Neural progenitor cell (in vitro differentiated cells): ENCODE measurements at regions not wholly inside any gene's neighbourhood (a gene's known extent, or its start where the extent isn't known, plus 50 kb on each side); places are given as distances from the start of the nearest gene placed in this dataset.

Experiments used
- DNase-seq: peaks from one replicate; pipeline ENCODE4 v3.0.0-alpha.2; 2016; ENCODE audit warnings: low spot score
- H2AFZ ChIP-seq: fragments of 200-600 bp; sonication (generic); replicated peaks from 2 replicates; pipeline ENCODE4 v1.6.1; 2016; ENCODE audit warnings: antibody characterized with exemption
- H3F3A ChIP-seq: fragments of 200-600 bp; sonication (generic); 2 replicates; pipeline ENCODE4 v1.6.1; 2016; ENCODE audit warnings: antibody characterized with exemption, low read depth
- H3K27ac ChIP-seq: fragments of 200-600 bp; sonication (generic); 2 replicates; pipeline ENCODE4 v1.5.1; 2016; ENCODE audit warnings: mild to moderate bottlenecking
- H3K27me3 ChIP-seq: fragments of 200-600 bp; sonication (generic); 2 replicates; pipeline ENCODE4 v1.6.1; 2016; ENCODE audit warnings: mild to moderate bottlenecking, moderate library complexity
- H3K36me3 ChIP-seq: fragments of 200-600 bp; sonication (generic); 2 replicates; pipeline ENCODE4 v1.5.1; 2016
- H3K4me1 ChIP-seq: fragments of 200-600 bp; sonication (generic); 2 replicates; pipeline ENCODE4 v1.6.1; 2016; ENCODE audit warnings: mixed run types
- H3K4me2 ChIP-seq: fragments of 200-600 bp; sonication (generic); 2 replicates; pipeline ENCODE4 v1.6.1; 2016
- H3K4me3 ChIP-seq: fragments of 200-600 bp; sonication (generic); 2 replicates; pipeline ENCODE4 v1.5.1; 2016
- H3K79me2 ChIP-seq: fragments of 200-600 bp; sonication (generic); 2 replicates; pipeline ENCODE4 v1.6.1; 2016; ENCODE audit warnings: low read depth
- H3K9ac ChIP-seq: fragments of 200-600 bp; sonication (generic); 2 replicates; pipeline ENCODE4 v1.6.1; 2016
- H3K9me3 ChIP-seq: fragments of 200-600 bp; sonication (generic); 2 replicates; pipeline ENCODE4 v1.5.1; 2016; ENCODE audit warnings: low read depth
- H4K20me1 ChIP-seq: fragments of 200-600 bp; sonication (generic); 2 replicates; pipeline ENCODE4 v1.6.1; 2016; ENCODE audit warnings: low read depth
- H3K27ac Mint-ChIP-seq: 3 replicates; pipeline ENCODE4 v1.8.0; 2021; ENCODE audit warnings: mixed read lengths
- H3K27me3 Mint-ChIP-seq: 2 replicates; pipeline ENCODE4 v1.8.0; 2022; ENCODE audit warnings: low read depth, mild to moderate bottlenecking, inconsistent platforms, moderate library complexity, mixed read lengths; ENCODE audit not compliant: insufficient read depth
- H3K36me3 Mint-ChIP-seq: 3 replicates; pipeline ENCODE4 v1.8.0; 2021; ENCODE audit warnings: mixed read lengths
- H3K4me1 Mint-ChIP-seq: 3 replicates; pipeline ENCODE4 v1.8.0; 2021; ENCODE audit warnings: mixed read lengths
- H3K4me3 Mint-ChIP-seq: 3 replicates; pipeline ENCODE4 v1.8.0; 2021; ENCODE audit warnings: mild to moderate bottlenecking, moderate library complexity, mixed read lengths
- H3K9me3 Mint-ChIP-seq: 3 replicates; pipeline ENCODE4 v1.8.0; 2020; ENCODE audit warnings: mixed read lengths
- EZH2 ChIP-seq: fragments of 200-600 bp; sonication (generic); IDR thresholded peaks from 2 replicates; pipeline ENCODE4 v1.6.1; 2017; ENCODE audit warnings: antibody characterized with exemption, mild to moderate bottlenecking, moderate library complexity
- EZH2phosphoT487 ChIP-seq: fragments of 200-600 bp; sonication (generic); IDR thresholded peaks from 2 replicates; pipeline ENCODE4 v1.6.1; 2017; ENCODE audit warnings: antibody characterized with exemption
- TF ChIP-seq, protein P1 (sequence below): fragments of 200-600 bp; sonication (generic); IDR thresholded peaks from 2 replicates; pipeline ENCODE4 v1.5.1; 2017; ENCODE audit warnings: antibody characterized with exemption, mild to moderate bottlenecking

DNA sequence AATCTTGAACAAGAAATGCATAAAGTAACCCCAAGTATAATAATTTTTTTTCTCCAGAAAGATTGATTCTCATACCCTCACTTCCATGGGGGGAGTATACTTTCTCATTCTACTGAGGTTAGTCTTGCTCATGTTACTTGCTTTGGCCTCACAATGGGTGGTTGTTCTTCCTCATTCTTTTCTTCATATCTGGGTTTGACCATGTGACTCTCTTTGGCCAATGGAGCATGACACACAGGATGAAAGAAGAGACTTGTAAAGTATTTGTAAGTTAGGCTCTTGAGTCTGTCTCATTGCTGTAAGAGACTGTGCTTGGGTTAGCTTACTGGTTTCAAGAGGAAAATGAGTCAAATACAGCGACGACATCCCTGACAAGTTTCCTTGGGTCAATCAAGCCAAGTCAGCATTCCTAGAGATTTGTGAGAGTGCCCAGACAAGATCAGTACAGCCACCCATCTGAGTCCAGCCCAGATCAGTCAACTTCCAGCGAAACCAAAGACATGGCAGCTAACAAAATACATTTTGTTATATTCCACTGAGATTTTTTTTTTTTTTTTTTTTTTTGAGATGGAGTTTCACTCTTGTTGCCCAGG is 970.2 kb downstream of the BCL11A start:
- Histone ChIP-seq H4K20me1 (no peaks in the 10 kb centered on the region), H3K36me3 (no peaks in the 10 kb centered on the region), H3K79me2 (no peaks in the 10 kb centered on the region), H3K9ac (no peak overlapping the region), H3K27ac (no peak overlapping the region), H3K27me3 (no peaks in the 10 kb centered on the region), H3K4me1 (peaks cover 7% of the 10 kb centered on the region), H3K9me3 (no peaks in the 10 kb centered on the region), H3F3A (no peaks in the 10 kb centered on the region), H2AFZ (no peak overlapping the region), H3K4me3 (no peak overlapping the region), H3K4me2 (no peak overlapping the region)
- no peak for DNase-seq
- Mint-ChIP-seq H3K4me1 (peaks cover 27% of the 10 kb centered on the region), H3K27me3 (no peaks in the 10 kb centered on the region), H3K9me3 (no peaks in the 10 kb centered on the region), H3K36me3 (no peaks in the 10 kb centered on the region), H3K4me3 (no peak overlapping the region), H3K27ac (no peak overlapping the region)
- TF ChIP-seq EZH2phosphoT487, result no peak
- no peak for TF ChIP-seq EZH2
- TF ChIP-seq, protein P1, sequence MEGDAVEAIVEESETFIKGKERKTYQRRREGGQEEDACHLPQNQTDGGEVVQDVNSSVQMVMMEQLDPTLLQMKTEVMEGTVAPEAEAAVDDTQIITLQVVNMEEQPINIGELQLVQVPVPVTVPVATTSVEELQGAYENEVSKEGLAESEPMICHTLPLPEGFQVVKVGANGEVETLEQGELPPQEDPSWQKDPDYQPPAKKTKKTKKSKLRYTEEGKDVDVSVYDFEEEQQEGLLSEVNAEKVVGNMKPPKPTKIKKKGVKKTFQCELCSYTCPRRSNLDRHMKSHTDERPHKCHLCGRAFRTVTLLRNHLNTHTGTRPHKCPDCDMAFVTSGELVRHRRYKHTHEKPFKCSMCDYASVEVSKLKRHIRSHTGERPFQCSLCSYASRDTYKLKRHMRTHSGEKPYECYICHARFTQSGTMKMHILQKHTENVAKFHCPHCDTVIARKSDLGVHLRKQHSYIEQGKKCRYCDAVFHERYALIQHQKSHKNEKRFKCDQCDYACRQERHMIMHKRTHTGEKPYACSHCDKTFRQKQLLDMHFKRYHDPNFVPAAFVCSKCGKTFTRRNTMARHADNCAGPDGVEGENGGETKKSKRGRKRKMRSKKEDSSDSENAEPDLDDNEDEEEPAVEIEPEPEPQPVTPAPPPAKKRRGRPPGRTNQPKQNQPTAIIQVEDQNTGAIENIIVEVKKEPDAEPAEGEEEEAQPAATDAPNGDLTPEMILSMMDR, result no peak

DNA sequence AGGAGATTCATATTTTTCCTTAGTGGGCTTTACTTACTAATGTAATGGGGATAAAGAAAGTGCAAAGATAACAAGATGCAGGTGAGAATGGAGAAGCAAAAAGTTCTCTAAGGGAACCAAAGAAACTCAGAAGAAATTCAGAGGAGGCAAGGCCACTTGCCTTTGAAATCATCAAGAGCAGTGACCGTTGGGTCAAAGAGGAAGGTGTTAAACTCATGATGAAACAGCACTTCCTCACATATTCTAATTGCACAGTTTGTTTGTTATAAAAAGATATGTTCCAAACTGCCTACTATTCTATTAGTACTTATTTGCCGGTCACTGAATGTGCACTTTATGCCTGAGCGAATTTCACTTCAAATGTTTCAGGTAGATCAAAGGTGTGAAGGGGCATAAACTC is 975.1 kb downstream of the BCL11A start:
- H3K4me3 ChIP-seq, result no peak overlapping the region
- Mint-ChIP-seq H3K4me3 (no peak overlapping the region), H3K27me3 (no peaks in the 10 kb centered on the region), H3K4me1 (peaks cover 2% of the 10 kb centered on the region), H3K27ac (no peak overlapping the region), H3K9me3 (no peaks in the 10 kb centered on the region), H3K36me3 (no peaks in the 10 kb centered on the region)
- no peaks in the 10 kb centered on the region for H4K20me1 ChIP-seq
- H3K27ac ChIP-seq, result no peak overlapping the region
- DNase-seq, result no peak
- H3F3A ChIP-seq, result no peaks in the 10 kb centered on the region
- no peak overlapping the region for H3K9ac ChIP-seq
- H3K27me3 ChIP-seq, result no peaks in the 10 kb centered on the region
- no peaks in the 10 kb centered on the region for H3K4me1 ChIP-seq
- no peaks in the 10 kb centered on the region for H3K36me3 ChIP-seq
- H3K9me3 ChIP-seq, result no peaks in the 10 kb centered on the region
- H2AFZ ChIP-seq, result no peak overlapping the region
- no peak for TF ChIP-seq EZH2
- H3K4me2 ChIP-seq, result no peak overlapping the region
- H3K79me2 ChIP-seq, result no peaks in the 10 kb centered on the region

DNA sequence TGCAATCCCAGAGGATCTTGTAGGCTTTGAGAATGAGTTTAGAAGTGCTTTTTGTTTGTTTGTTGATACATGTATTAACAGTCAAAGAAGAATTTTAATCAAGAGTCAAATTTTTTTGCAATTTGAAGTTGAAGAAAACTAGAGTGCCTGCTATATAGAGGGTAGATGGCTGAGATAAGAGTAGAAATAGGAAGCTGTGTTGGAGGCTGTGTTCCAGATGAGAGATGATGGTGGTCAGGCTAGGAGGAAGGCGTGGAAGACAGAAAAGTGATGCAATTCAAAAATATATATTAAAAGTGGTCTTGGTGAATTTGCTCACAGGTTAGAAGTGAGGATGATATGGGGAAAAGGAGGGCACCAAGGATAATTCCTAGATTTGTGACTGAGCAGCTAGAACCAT is 978.3 kb downstream of the BCL11A start:
- no peaks in the 10 kb centered on the region for H3K9me3 Mint-ChIP-seq
- Histone ChIP-seq H3K27ac (no peak overlapping the region), H3K9me3 (no peaks in the 10 kb centered on the region), H3F3A (no peaks in the 10 kb centered on the region), H2AFZ (no peak overlapping the region), H3K4me3 (no peak overlapping the region), H4K20me1 (no peaks in the 10 kb centered on the region), H3K9ac (no peak overlapping the region), H3K4me1 (peaks cover 5% of the 10 kb centered on the region), H3K79me2 (no peaks in the 10 kb centered on the region), H3K36me3 (no peaks in the 10 kb centered on the region), H3K4me2 (no peak overlapping the region), H3K27me3 (no peaks in the 10 kb centered on the region)
- H3K4me1 Mint-ChIP-seq, result no peaks in the 10 kb centered on the region
- H3K36me3 Mint-ChIP-seq, result no peaks in the 10 kb centered on the region
- TF ChIP-seq EZH2phosphoT487 (no peak), EZH2 (no peak)
- TF ChIP-seq, protein P1, result no peak
- no peaks in the 10 kb centered on the region for H3K27me3 Mint-ChIP-seq
- DNase-seq, result no peak
- H3K4me3 Mint-ChIP-seq, result no peak overlapping the region
- H3K27ac Mint-ChIP-seq, result no peak overlapping the region

GRCh38 chr2:59572227-59572626 is 981.2 kb downstream of the BCL11A start:
- peak overlapping the region; percentile 58 for H2AFZ ChIP-seq
- H3K27me3 Mint-ChIP-seq, result no peaks in the 10 kb centered on the region
- H4K20me1 ChIP-seq, result no peaks in the 10 kb centered on the region
- no peaks in the 10 kb centered on the region for H3K36me3 Mint-ChIP-seq
- H3K9ac ChIP-seq, result no peak overlapping the region
- no peaks in the 10 kb centered on the region for H3K36me3 ChIP-seq
- H3K4me2 ChIP-seq, result no peak overlapping the region
- DNase-seq, result no peak
- peaks cover 2% of the 10 kb centered on the region for H3K4me1 Mint-ChIP-seq
- H3K27me3 ChIP-seq, result no peaks in the 10 kb centered on the region
- H3F3A ChIP-seq, result no peaks in the 10 kb centered on the region
- H3K4me1 ChIP-seq, result peaks cover 5% of the 10 kb centered on the region
- TF ChIP-seq, protein P1, result no peak
- TF ChIP-seq EZH2, result no peak
- no peak overlapping the region for H3K4me3 Mint-ChIP-seq
- H3K4me3 ChIP-seq, result no peak overlapping the region
- no peaks in the 10 kb centered on the region for H3K79me2 ChIP-seq
- H3K9me3 ChIP-seq, result no peaks in the 10 kb centered on the region
- no peak overlapping the region for H3K27ac ChIP-seq
- H3K9me3 Mint-ChIP-seq, result no peaks in the 10 kb centered on the region
- no peak overlapping the region for H3K27ac Mint-ChIP-seq
